Activated T-cell treated with anti-CD3 and anti-CD28 coated beads, Interleukin-2, amount 50 U/mL, for 1 hour (primary cell): ENCODE measurements at regions not wholly inside any gene's neighbourhood (a gene's known extent, or its start where the extent isn't known, plus 50 kb on each side); places are given as distances from the start of the nearest gene placed in this dataset.

Experiments used
- DNase-seq: peaks from one replicate; pipeline ENCODE4 v3.0.0-alpha.2; 2020

DNA sequence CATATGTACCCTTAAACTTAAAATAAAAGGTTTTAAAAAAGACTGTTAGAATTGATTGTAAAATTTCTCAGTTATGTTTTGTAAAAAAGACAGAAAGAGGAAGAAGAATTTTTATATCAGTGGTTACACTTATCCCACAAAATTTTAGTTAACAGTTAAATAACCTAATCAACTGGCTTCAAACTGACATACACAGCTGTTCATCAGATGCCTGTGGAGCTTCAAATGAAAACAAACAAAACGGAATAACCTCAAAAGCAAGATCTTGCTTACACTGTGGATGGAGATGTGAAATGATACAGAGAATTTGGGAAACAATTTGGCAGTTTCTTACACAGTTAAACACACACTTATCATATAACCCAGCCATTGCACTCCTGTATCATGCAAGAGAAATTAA is 521.0 kb downstream of the ETS1 start:
- no peak for DNase-seq

DNA sequence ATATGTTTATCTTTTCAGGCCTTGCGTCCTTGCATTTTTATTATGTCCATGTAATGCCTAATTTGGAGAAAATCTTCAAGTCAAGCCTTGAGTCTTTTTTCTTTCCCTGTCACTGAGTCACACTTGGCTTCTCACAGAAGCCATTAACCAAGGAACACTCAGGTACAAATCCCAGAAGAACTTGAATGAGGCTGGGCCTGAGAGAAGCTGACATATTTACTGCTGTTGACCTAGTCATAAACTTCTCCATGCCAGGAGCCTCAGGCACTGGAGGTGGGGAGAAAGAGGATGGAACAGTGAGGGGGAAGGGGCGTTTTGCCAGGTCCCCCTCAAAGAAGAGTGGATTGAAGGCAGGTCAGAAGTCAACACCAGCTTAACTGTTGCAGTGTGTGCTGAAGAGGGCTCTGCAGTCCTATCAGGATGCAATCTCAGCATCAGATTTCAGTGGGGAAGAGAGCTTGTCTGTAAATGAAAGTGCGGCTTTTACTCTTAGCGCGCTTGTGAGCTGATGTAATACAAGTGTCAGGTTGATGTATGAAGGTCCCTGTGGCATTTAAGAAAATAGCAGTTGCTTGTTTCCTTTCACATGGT is 526.0 kb downstream of the ETS1 start:
- DNase-seq: no peak

DNA sequence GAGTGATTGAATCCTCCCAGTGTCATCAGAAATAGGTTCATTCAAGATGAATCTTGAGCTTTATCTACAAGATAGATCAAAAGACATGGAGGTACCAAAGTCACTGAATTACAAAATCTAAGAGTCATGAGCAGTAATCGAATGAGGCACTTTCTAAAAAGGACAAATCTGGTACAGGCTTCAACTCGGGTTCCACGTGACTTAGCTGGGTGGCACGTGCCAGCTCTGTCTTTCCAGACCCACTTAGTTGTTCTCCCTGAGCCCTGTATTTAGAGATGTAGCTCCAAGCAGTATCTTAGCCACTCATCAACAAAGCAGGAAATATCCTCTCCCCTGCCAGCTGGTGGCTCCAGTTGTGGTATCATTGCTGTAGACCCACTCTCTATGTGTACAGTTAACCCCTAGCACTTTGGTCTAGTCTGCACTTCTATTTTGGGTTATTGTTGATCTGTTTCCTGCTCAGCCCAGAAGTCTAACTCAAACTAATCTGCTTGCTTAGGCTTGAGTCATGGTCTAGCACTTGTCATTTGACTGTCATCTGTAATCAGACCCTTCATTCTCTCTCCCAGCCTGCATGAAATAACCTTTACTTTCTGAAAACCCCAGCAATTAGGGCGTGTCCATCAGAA is 528.7 kb downstream of the ETS1 start:
- no peak for DNase-seq

DNA sequence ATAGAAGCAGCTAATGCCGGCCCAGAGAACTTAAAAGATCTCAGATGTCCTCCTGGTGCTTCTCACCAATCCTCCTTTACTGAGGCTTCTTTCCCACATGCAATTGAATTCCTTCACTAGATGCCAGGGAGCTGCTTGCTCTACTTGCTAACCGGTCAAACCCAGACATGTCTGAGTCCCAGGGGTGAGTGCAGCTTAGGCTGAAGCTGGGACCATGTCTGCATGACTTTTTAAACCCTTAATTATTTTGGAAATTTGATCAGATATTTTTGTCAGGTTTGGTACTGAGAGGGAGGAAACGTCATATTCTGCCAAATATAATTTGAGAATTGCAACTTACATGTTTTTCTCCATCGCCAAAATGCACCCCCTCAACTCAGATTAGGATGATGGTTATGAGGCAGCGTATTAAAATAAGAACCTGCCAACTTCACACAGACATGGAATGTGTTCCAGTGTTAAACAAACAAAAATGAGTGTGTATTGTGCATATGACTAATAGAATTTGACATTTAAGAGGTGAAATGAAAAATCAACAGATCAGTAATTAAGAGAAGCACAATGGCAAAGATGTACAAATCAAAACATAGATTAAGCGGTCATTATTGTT is 529.5 kb downstream of the ETS1 start:
- DNase-seq: no peak

DNA sequence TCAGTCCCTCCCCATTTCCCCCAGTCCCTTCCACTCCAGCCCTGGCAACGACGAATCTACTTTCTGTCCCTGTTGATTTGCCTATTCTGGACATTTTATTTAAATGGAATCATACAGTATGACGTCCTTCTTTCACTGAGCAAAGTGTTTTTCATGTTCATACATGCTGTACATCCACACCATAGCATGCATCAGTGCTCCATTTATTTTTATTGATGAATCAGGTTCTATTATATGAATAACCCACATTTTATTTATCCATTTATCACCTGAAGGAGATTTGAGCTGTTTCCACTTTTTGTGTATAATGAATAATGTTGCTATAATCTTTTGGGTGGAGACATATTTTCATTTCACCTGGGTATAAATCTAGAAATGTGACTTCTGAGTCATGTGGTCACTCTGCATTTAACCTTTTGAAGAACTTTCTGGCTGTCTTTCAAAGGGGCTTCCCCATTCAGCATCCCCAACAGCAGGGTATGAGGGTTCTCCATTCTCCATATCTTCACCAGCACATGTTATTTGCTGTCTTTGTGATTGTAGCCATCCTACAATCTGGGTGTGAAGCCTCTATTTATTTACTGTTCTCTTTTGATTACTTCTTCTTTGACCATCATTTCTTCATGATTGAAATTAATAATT is 531.7 kb downstream of the ETS1 start:
- no peak for DNase-seq

DNA sequence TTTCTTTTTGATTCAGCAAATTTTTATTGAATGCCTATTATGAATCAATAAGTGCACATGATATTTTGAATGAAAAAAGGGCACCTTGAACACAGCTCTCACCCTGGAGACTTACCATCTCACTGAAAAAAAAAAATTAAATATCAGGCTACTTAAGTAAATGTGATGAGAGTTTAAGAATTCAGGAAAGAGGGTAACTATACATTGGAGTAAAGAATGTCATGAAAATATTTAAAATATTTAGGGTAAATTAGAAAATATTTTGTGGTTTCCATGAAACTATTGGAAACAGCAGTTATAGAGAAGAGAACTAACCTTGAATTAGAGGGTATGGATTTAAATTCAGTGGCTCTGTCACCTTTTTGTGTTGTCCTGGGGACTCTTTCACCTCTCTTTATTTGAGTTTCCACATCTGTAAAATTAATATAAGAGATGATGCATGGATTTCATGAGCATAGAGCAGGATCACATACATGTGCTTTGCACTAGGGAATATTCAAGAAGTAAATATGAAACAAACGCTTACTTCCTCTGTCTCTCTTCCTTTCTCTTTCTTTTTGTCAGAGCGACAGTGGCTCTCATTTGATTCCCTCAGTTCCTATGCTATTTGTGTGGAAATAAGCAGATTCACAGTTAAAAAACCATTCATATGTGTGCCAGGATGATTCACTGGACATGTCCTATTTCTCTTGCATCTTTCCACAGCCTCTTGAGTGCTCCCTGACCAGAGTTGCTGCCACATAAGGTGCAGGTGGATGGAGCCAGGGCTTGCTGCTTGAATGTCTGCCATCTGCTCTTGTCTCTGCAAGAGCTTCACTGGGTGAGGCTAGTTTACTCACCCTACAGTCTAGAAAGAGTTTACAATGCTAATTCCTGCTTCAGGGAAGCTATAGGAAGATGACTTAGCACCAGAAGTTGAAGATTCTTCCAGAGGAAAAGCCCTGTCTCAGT is 533.1 kb downstream of the ETS1 start:
- no peak for DNase-seq

DNA sequence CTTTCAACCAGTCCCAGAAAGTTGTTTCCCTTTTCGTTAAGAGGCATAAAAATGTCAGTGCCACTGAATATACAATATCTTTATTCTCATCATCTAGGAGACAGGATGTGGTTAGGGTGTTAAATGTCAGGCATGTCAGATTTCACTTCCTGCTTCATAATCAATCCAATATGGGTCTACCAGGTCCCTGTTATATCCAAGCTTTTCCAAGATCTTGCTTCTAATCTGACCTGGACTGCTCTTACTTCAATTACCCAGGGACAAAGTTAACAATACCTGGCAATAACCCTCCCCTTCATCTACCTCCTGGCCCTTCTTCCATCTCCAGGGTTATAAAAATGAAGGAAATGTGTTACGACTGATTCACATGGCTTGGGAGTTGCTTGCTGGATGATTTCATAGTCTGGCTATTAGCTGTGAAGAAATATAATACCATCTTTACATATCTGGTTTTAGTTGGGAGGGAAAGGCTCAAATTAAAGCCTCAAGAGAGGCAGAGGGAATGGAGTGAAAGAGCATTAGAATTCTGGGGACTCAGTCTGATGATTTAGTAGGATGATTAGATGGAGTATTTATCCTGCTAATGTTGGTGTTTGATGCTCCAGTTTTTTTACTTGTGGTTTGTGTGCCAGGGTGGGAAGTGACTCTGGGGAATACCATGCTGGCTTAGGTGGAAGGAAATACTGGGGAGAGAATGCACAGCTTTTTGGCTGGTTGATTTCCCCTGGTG is 534.3 kb downstream of the ETS1 start:
- no peak for DNase-seq

DNA sequence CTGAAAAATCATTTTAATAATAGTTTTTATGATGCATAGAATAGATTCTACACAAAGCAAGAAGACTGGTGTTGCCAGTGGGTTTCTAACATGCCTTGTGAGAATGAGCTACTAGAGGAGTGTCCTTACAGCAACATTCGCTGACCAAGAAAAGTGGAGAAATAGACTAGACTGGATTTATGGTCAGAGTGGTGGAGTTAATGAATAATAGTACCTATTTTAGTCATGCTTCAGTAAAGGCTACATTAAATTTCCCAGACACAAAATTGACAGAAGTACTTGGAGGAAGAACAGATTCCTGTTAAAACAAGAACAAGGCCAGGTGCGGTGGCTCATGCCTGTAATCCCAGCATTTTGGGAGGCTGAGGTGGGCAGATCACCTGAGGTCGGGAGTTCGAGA is 539.2 kb downstream of the ETS1 start:
- no peak for DNase-seq

DNA sequence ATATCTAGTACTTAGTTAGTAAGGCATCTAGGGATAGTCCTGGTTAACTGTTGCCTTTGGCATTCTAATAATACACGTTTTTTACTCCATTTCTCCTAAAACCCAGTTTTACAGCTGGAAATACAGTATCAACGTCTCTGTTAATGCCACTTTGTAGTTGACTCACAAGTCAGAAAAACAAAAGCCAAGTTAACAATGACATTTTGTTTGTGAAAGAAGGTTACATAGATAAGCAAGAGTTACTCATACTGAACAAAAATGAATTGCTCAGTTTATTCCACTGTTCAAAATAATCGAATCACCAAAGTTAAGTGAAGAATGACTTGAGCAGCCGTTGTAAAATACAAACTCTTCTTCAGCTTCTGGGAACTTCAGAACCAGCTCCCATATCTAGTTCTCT is 540.3 kb downstream of the ETS1 start:
- DNase-seq: no peak

DNA sequence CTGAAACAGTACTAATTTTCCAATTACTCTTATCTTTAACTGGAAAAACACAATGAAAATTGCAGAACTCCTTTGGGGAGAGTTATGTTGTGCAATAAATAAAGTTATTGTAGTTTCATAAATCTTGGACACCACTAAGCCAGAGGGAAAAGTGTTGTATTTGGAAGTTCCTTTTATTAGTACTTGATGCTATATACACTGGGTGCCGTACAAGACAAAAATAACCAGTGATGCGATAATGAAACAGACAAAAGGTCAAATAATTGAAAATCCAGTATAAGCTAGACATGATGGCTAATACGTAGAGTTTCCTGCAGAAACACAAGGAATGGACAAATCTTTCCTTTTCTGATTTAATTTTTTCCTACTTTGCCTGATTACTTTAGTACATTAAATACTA is 541.1 kb downstream of the ETS1 start:
- DNase-seq: no peak

DNA sequence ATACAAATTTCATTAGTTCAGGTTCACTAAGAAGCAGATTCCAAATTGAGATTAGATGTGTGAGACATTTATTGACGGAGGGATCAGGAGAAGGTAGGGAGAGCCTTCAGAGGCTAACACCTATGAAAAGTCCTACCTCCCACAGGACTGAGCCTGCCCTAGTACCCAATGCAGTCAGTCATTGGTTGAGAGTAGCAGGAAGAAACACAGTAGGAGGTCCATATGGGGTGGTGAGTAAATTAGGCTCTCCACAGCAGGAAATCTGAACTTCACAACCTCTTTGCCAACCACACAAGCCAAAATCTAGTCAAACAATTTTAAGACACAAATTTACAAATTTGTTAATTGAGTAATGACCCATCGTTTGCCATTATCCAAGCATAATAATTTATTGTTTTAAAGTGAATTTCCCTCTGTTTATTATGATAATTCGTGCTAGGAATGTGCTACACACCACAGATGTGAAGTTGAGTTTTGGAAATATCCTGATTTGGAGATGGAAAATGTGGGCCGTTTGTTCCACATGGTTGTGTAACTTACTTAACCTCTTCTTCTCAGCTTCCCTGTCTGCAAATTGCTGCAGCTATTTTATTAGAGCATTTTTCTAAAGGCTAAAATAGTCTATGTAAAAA is 542.1 kb downstream of the ETS1 start:
- no peak for DNase-seq

DNA sequence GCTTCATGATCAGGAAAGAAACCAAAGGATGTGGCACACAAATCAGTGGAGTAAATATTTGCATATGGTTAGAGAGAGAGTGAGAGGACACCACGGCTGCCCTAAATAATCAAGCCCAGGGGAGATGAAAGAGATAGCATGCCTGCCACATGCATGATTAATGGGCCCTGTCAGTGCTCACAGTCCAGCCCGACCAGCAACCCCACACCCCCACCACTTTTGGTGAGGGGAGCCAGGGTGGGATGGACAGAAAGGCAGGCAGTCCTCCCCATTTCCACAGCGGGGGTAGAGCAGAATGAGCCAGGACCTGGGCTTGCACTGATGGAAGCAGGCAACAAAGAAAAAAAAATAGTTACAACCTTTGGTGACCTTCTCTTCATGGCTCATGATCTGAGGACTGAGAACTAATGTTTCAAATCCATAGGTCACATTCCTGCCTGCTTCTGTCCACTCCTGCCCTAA is 545.0 kb downstream of the ETS1 start:
- DNase-seq: no peak

DNA sequence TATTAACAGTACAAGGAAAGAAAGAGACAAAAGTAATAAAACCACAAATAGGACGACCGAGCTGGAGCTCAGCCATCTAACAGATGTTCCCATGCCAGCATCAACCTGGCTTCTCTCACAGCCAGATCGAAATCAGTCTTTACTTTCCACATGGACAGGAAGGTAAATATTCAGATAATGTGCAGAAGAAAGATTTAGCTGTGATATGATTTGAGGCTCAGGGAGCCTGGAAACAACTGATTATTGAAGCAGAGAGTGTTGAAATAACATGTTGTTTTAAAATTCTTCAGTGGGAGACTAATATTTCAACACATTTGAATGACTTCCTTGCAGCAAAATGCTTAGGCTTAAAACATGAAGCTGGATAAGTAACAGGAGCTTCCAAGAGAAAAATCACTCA is 546.8 kb downstream of the ETS1 start:
- DNase-seq: no peak

DNA sequence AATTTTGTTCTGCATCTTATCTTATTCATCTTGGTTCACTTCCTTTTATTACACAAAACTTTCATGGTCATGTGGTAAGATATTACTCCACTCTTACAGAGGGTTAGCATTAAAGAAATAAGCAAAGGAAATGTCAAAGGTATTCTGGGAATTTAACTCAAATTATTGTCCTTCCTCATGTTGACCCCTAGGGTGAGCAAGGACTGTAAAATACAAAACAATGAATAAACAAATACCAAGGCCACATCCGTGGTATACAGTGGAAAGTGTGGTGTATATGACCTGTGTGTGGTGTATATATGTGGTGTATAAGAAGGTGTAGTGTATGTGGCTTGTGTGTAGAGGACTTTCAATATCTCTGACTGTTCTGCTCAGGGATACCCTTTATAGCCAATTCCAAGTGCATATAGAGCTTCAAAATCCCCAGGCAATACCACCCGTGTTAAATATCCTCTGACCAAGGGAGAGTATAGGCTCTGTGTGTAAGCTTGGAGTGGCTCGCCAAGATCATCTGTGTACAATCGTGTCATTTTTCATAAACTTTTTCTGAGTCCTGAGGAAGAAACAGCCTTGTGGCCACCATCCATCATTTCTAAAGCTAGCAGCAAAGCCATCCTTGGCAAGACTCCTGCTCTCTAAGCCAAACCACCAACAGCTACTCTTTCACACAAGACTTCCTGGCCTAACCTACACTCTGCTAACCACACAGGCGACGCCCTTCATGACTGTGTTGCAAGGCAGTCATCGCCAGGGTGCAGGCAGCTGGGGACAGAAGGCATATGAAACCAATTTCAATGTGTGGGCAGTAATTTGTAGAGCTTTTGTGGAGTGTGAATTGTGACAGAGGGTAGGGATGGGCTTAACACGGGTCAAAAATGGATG is 548.0 kb downstream of the ETS1 start:
- DNase-seq: peak; percentile 71

DNA sequence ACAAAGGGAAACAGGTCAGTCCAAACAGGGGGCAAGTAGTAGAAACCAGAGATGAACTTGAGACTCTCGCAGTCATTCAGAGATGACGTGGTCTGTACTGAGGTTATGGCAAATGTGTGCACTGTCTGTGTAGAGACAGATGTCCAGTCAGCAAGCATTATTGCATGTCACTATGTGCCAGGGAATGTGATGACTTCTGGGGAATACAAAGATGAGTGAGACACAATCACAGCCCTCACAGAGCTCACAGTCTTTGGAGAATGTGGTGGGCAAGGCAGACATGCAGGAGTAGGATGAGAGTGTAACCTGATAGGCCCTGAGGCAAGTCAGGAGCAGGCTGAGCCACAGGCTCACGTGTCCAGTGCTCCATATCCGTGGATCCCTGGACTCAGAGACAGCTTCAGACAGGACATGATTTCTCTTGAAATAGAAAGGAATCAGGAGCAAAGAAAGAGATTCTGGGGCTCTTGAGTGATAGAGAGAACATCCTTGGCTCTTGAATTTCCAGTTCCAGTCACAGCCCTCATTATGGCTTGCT is 550.7 kb downstream of the ETS1 start:
- DNase-seq: no peak

DNA sequence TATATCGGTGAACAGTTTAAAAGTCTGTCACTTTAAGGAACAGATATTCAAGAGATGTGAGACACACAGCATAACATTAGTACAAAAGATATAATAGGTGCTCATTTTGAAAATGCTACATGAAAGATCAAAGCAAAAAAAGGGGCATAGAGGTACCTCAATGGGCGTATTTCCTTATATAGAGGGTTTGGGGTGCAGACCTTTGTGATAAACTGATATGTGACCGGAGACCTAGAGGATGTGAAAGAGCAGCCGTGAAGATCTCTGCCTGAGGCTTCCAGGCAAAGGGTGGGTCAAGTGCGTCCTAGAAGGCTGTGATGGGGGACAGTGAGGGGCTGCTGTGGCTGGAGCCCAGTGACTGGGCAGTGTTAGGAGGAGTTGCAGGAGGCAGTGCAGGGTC is 551.4 kb downstream of the ETS1 start:
- DNase-seq: no peak

DNA sequence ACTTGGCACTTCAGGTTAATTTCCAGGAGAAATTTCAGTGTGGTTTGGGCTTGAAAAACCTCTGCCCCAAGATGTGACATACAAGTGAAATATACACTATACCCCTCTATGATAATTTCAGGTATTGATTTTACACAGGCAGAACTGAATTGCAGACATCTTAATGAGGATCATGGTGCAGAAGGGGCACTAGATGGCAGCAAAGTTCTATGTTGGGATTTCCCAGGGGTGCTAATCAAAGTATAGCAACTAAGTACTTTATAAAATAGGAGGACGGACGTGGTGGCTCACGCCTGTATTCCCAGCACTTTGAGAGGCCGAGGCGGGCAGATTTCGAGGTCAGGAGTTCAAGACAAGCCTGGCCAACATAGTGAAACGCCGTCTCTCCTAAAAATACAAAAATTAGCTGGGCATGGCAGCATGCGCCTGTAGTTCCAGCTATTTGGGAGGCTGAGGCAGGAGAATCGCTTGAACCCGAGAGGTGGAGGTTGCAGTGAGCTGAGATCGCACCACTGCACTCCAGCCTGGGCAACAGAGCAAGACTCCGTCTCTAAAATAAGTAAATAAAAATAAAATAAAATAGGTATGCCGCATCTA is 555.7 kb downstream of the ETS1 start:
- peak; percentile 54 for DNase-seq

DNA sequence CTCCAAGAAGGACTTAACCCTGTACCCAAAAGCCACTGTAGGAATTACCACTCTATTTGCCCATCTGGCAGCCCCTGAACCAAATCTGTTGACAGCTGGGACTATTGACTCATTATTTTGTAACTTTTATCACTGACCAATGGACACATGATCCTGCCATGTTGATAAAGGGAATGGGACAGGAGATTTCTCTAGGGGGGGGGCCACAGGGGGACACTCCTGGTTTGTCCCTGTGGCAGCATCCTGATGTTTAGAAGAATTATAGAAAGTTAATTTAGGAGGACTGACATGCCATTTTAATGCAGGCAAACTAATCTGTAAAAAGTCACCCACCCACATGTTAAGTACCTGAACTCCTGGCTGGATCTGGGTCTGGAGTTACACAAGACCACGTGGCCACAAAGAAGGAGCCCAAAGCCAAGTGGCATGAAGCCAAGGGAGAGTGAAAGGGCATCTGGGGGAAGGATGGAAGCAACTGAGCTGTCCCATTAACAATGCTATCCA is 558.1 kb downstream of the ETS1 start:
- DNase-seq: no peak

DNA sequence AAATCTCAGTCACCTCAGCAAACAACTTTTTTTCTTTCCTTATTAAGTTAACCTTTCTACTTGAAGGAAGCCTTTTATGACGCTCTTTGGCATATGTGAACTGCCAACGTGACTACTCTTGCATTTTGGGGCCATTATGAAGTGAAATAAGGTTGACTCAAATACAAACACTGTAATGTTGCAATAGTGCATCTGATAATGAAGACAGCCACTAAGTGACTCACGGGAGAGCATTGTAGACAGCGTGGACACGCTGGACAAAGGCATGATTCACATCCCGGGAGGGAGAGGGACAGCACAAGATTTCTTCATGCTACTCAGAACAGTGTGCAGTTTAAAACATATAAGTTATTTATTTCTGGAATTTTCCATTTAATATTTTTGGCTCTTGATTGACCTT is 560.8 kb downstream of the ETS1 start:
- DNase-seq: no peak

DNA sequence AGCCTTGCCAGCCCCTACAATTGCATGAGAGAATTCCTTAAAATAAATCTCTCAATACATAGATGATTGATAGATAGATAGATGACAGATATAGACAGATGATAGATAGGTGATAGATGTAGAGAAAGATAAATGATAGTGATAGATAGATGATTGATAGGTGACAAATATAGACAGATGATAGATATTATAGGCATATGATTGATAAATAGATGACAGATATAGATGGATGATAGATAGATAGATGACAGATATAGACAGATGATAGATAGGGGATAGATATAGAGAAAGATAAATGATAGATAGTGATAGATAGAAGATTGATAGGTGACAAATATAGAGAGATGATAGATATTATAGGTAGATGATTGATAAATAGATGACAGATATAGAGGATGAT is 564.6 kb downstream of the ETS1 start:
- DNase-seq: no peak
